ENCODE measurements at regions not wholly inside any gene's neighbourhood (a gene's known extent, or its start where the extent isn't known, plus 50 kb on each side); places are given as distances from the start of the nearest gene placed in this dataset.

- TF ChIP-seq CTCF (IDR thresholded peaks at IDR 0.05) (no peak), POLR2AphosphoS5 (IDR thresholded peaks at IDR 0.05; ENCODE audit: low read depth, low read length) (no peak), TCF7L2 (IDR thresholded peaks at IDR 0.05; ENCODE audit: low read depth, low read length) (no peak), SIN3A (IDR thresholded peaks at IDR 0.05; ENCODE audit: borderline replicate concordance, insufficient read depth, low read depth, low read length) (no peak), REST (IDR thresholded peaks at IDR 0.05; ENCODE audit: insufficient read depth in 1 of 2, low read depth in 2 of 2, low read length in 1 of 2) (no peak)
- DNase-seq (ENCODE audit: low read depth, low spot score) (no peak), ATAC-seq (no peak)
- in situ Hi-C loops (cut with HindIII; ENCODE audit: low pct_unique_long_range_greater_than_20kb, low sequenced_read_pairs): no loop called here
- POLR2A ChIA-PET: no interaction called here
- intact Hi-C loops (cut with micrococcal nuclease; ENCODE audit: unreplicated experiment): no loop called here
- Histone ChIP-seq H3K27me3 (ENCODE audit: control insufficient read depth, insufficient read depth, low read length) (no peaks in the 10 kb centered on the region), H3K27ac (ENCODE audit: low read length) (no peak overlapping the region), H3K9me3 (ENCODE audit: control insufficient read depth, insufficient read depth, low read depth, low read length) (no peaks in the 10 kb centered on the region), H3K4me1 (ENCODE audit: control insufficient read depth, insufficient read depth, low read length) (no peaks in the 10 kb centered on the region), H3K36me3 (ENCODE audit: control insufficient read depth, insufficient read depth, low read length) (no peaks in the 10 kb centered on the region), H3K4me3 (ENCODE audit: low read depth in 2 of 2, low read length in 2 of 2) (no peak overlapping the region)
- CTCF ChIA-PET: interaction anchor here (0.6 kb wide), 1 partner anchor 29 kb away, joined by 3 read pairs; no protein-coding TSS in a partner anchor
- BruUV-seq (replicated peaks): no TSS peak
Measured at GRCh38 chr11:80814813-80815212, 1374.0 kb upstream of the TENM4 start.

GRCh38 chr11:80810695-80811094 is 1369.9 kb upstream of the TENM4 start:
- no peak overlapping the region for H3K27ac ChIP-seq (ENCODE audit: low read length)
- no TSS peak for BruUV-seq (replicated peaks)
- no peaks in the 10 kb centered on the region for H3K4me1 ChIP-seq (ENCODE audit: control insufficient read depth, insufficient read depth, low read length)
- intact Hi-C loops (cut with micrococcal nuclease; ENCODE audit: unreplicated experiment) (no loop called here), in situ Hi-C loops (cut with HindIII; ENCODE audit: low pct_unique_long_range_greater_than_20kb, low sequenced_read_pairs) (no loop called here)
- no peak for DNase-seq (ENCODE audit: low read depth, low spot score)
- H3K4me3 ChIP-seq (ENCODE audit: low read depth in 2 of 2, low read length in 2 of 2): no peak overlapping the region
- TF ChIP-seq TCF7L2 (IDR thresholded peaks at IDR 0.05; ENCODE audit: low read depth, low read length) (no peak), SIN3A (IDR thresholded peaks at IDR 0.05; ENCODE audit: borderline replicate concordance, insufficient read depth, low read depth, low read length) (no peak)
- H3K27me3 ChIP-seq (ENCODE audit: control insufficient read depth, insufficient read depth, low read length): no peaks in the 10 kb centered on the region
- H3K9me3 ChIP-seq (ENCODE audit: control insufficient read depth, insufficient read depth, low read depth, low read length): no peaks in the 10 kb centered on the region
- ChIA-PET CTCF (no interaction called here), POLR2A (no interaction called here)
- no peak for ATAC-seq
- H3K36me3 ChIP-seq (ENCODE audit: control insufficient read depth, insufficient read depth, low read length): no peaks in the 10 kb centered on the region

- ATAC-seq: no peak
- in situ Hi-C loops (cut with HindIII; ENCODE audit: low pct_unique_long_range_greater_than_20kb, low sequenced_read_pairs) (no loop called here), intact Hi-C loops (cut with micrococcal nuclease; ENCODE audit: unreplicated experiment) (no loop called here)
- TF ChIP-seq SIN3A (IDR thresholded peaks at IDR 0.05; ENCODE audit: borderline replicate concordance, insufficient read depth, low read depth, low read length) (no peak), POLR2AphosphoS5 (IDR thresholded peaks at IDR 0.05; ENCODE audit: low read depth, low read length) (no peak), TCF7L2 (IDR thresholded peaks at IDR 0.05; ENCODE audit: low read depth, low read length) (no peak), CTCF (IDR thresholded peaks at IDR 0.05) (no peak), REST (IDR thresholded peaks at IDR 0.05; ENCODE audit: insufficient read depth in 1 of 2, low read depth in 2 of 2, low read length in 1 of 2) (no peak)
- H3K27me3 ChIP-seq (ENCODE audit: control insufficient read depth, insufficient read depth, low read length): no peaks in the 10 kb centered on the region
- H3K36me3 ChIP-seq (ENCODE audit: control insufficient read depth, insufficient read depth, low read length): no peaks in the 10 kb centered on the region
- H3K27ac ChIP-seq (ENCODE audit: low read length): no peak overlapping the region
- no peaks in the 10 kb centered on the region for H3K4me1 ChIP-seq (ENCODE audit: control insufficient read depth, insufficient read depth, low read length)
- BruUV-seq (replicated peaks): no TSS peak
- H3K4me3 ChIP-seq (ENCODE audit: low read depth in 2 of 2, low read length in 2 of 2): no peak overlapping the region
- no peak for DNase-seq (ENCODE audit: low read depth, low spot score)
- peaks cover 8% of the 10 kb centered on the region; the same call in 1 of the 2 replicates for H3K9me3 ChIP-seq (ENCODE audit: control insufficient read depth, insufficient read depth, low read depth, low read length)
- POLR2A ChIA-PET: no interaction called here
- CTCF ChIA-PET: no interaction called here
Measured at GRCh38 chr11:80798174-80798573, 1357.3 kb upstream of the TENM4 start.

Measured in Panc1 (cell line).